PC-9 (cell line): ENCODE measurements at regions not wholly inside any gene's neighbourhood (a gene's known extent, or its start where the extent isn't known, plus 50 kb on each side); places are given as distances from the start of the nearest gene placed in this dataset.

Source experiments
- BruUV-seq: library from RNA; stranded (reverse); fragments of 400-500 nt; replicated peaks from 2 replicates; lab custom pipeline; 2021; lab: Mats Ljungman, UMichigan
- CTCF ChIA-PET: fragments of 300-600 bp; sonication (Branson Sonifier 250); formaldehyde crosslinking; loops from one replicate; lab custom pipeline; 2022; ENCODE audit warnings: antibody characterized with exemption; lab: Charles Lee
- POLR2A ChIA-PET: fragments of 300-600 bp; sonication (Branson Sonifier 250); formaldehyde crosslinking; loops from one replicate; lab custom pipeline; 2022; ENCODE audit warnings: antibody characterized with exemption; ENCODE audit not compliant: unreplicated experiment; lab: Charles Lee
- DNase-seq, 2 experiments: peaks; one replicate each; pipeline versions ENCODE4 v3.0.0 to v3.0.0-alpha.2; 2015 to 2022; ENCODE audit warnings: mixed read lengths in 1 of 2
- H2AFZ ChIP-seq: fragments of 200-600 bp; sonication (generic); 2 replicates; pipeline ENCODE4 v1.8.1; 2017; ENCODE audit warnings: antibody characterized with exemption
- H3F3A ChIP-seq: fragments of 200-600 bp; sonication (generic); 2 replicates; pipeline ENCODE4 v1.8.1; 2017; ENCODE audit warnings: antibody characterized with exemption, mild to moderate bottlenecking, low read depth; ENCODE audit not compliant: insufficient read depth
- H3K27ac ChIP-seq: fragments of 200-600 bp; sonication (generic); 2 replicates; pipeline ENCODE4 v1.6.1; 2016; ENCODE audit warnings: mixed run types
- H3K27me3 ChIP-seq: fragments of 200-600 bp; sonication (generic); 2 replicates; pipeline ENCODE4 v1.6.1; 2016; ENCODE audit warnings: low read depth, mixed run types; ENCODE audit not compliant: insufficient read depth
- H3K36me3 ChIP-seq: fragments of 200-600 bp; sonication (generic); 2 replicates; pipeline ENCODE4 v1.6.1; 2016; ENCODE audit warnings: low read depth, mixed run types
- H3K4me1 ChIP-seq: fragments of 200-600 bp; sonication (generic); replicated peaks from 2 replicates; pipeline ENCODE4 v1.6.1; 2016; ENCODE audit warnings: mixed run types; ENCODE audit not compliant: insufficient read depth
- H3K4me2 ChIP-seq: fragments of 200-600 bp; sonication (generic); 2 replicates; pipeline ENCODE4 v1.6.1; 2017; ENCODE audit warnings: mixed run types
- H3K4me3 ChIP-seq: fragments of 200-600 bp; sonication (generic); 2 replicates; pipeline ENCODE4 v1.6.1; 2016; ENCODE audit warnings: mixed run types
- H3K79me2 ChIP-seq: fragments of 200-600 bp; sonication (generic); 2 replicates; pipeline ENCODE4 v1.6.1; 2017; ENCODE audit warnings: low read depth, mixed run types
- H3K9me2 ChIP-seq: fragments of 200-600 bp; sonication (generic); 2 replicates; pipeline ENCODE4 v1.8.1; 2017; ENCODE audit warnings: mild to moderate bottlenecking; ENCODE audit not compliant: insufficient read depth
- H3K9me3 ChIP-seq: fragments of 200-600 bp; sonication (generic); 2 replicates; pipeline ENCODE4 v1.8.1; 2016; ENCODE audit warnings: low read depth; ENCODE audit not compliant: insufficient read depth
- H4K20me1 ChIP-seq: fragments of 200-600 bp; sonication (generic); 2 replicates; pipeline ENCODE4 v1.8.1; 2017; ENCODE audit not compliant: insufficient read depth
- EZH2 ChIP-seq: fragments of 200-600 bp; sonication (generic); IDR thresholded peaks from 2 replicates; pipeline ENCODE4 v1.8.0; 2017; ENCODE audit warnings: antibody characterized with exemption, low read depth
- intact Hi-C: fragments of 100-400 bp; cut with micrococcal nuclease; formaldehyde crosslinking; loops from one replicate; pipeline ENCODE4 v1.10.0; 2022; ENCODE audit not compliant: unreplicated experiment
- TF ChIP-seq, protein P1 (sequence below): fragments of 200-600 bp; sonication (generic); conservative IDR thresholded peaks from 2 replicates; pipeline ENCODE4 v1.6.1; 2017; ENCODE audit warnings: mixed run types, antibody characterized with exemption, mild to moderate bottlenecking, moderate library complexity

- H2AFZ ChIP-seq: no peak overlapping the region
- H3K9me3 ChIP-seq: no peaks in the 10 kb centered on the region
- DNase-seq: no peak
- no peak overlapping the region for H3K4me2 ChIP-seq
- no peaks in the 10 kb centered on the region for H3K27me3 ChIP-seq
- no peaks in the 10 kb centered on the region for H3F3A ChIP-seq
- H3K9me2 ChIP-seq: no peaks in the 10 kb centered on the region
- no peaks in the 10 kb centered on the region for H3K36me3 ChIP-seq
- CTCF ChIA-PET: no interaction called here
- no peak overlapping the region for H3K4me3 ChIP-seq
- no peaks in the 10 kb centered on the region for H3K79me2 ChIP-seq
- intact Hi-C loops: no loop called here
- H4K20me1 ChIP-seq: no peaks in the 10 kb centered on the region
- H3K4me1 ChIP-seq: peaks cover 5% of the 10 kb centered on the region; the same call in 1 of the 2 replicates
- POLR2A ChIA-PET: no interaction called here
- no TSS peak for BruUV-seq
- H3K27ac ChIP-seq: no peak overlapping the region
- no peak for TF ChIP-seq EZH2
- TF ChIP-seq, protein P1, sequence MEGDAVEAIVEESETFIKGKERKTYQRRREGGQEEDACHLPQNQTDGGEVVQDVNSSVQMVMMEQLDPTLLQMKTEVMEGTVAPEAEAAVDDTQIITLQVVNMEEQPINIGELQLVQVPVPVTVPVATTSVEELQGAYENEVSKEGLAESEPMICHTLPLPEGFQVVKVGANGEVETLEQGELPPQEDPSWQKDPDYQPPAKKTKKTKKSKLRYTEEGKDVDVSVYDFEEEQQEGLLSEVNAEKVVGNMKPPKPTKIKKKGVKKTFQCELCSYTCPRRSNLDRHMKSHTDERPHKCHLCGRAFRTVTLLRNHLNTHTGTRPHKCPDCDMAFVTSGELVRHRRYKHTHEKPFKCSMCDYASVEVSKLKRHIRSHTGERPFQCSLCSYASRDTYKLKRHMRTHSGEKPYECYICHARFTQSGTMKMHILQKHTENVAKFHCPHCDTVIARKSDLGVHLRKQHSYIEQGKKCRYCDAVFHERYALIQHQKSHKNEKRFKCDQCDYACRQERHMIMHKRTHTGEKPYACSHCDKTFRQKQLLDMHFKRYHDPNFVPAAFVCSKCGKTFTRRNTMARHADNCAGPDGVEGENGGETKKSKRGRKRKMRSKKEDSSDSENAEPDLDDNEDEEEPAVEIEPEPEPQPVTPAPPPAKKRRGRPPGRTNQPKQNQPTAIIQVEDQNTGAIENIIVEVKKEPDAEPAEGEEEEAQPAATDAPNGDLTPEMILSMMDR: no peak
Measured at GRCh38 chr13:105971312-105971711, 564.1 kb downstream of the EFNB2 start.

- H3F3A ChIP-seq: no peaks in the 10 kb centered on the region
- BruUV-seq: no TSS peak
- H3K36me3 ChIP-seq: no peaks in the 10 kb centered on the region
- H3K4me1 ChIP-seq: peaks cover 5% of the 10 kb centered on the region; the same call in 1 of the 2 replicates
- H3K9me3 ChIP-seq: no peaks in the 10 kb centered on the region
- H2AFZ ChIP-seq: peak overlapping the region; percentile 56; the same call in 1 of the 2 replicates
- H3K27me3 ChIP-seq: no peaks in the 10 kb centered on the region
- ChIA-PET CTCF (no interaction called here), POLR2A (no interaction called here)
- no peaks in the 10 kb centered on the region for H3K79me2 ChIP-seq
- H4K20me1 ChIP-seq: no peaks in the 10 kb centered on the region
- peak in 1 of 2 experiments; percentile 82 for DNase-seq
- no peak overlapping the region for H3K4me3 ChIP-seq
- no peaks in the 10 kb centered on the region for H3K9me2 ChIP-seq
- intact Hi-C loops: no loop called here
- TF ChIP-seq EZH2: no peak
- TF ChIP-seq, protein P1: no peak
- no peak overlapping the region for H3K27ac ChIP-seq
- no peak overlapping the region for H3K4me2 ChIP-seq
Measured at GRCh38 chr13:105969761-105970160, 565.7 kb downstream of the EFNB2 start.

GRCh38 chr13:105965910-105966309 is 569.6 kb downstream of the EFNB2 start:
- no peaks in the 10 kb centered on the region for H3K9me3 ChIP-seq
- BruUV-seq: no TSS peak
- no peaks in the 10 kb centered on the region for H3K79me2 ChIP-seq
- H3K27me3 ChIP-seq: no peaks in the 10 kb centered on the region
- no peak overlapping the region for H3K27ac ChIP-seq
- CTCF ChIA-PET: no interaction called here
- H3K9me2 ChIP-seq: no peaks in the 10 kb centered on the region
- peaks cover 5% of the 10 kb centered on the region; the same call in 1 of the 2 replicates for H3K4me1 ChIP-seq
- intact Hi-C loops: no loop called here
- no peak overlapping the region for H3K4me3 ChIP-seq
- no peaks in the 10 kb centered on the region for H3K36me3 ChIP-seq
- no peaks in the 10 kb centered on the region for H4K20me1 ChIP-seq
- TF ChIP-seq, protein P1: no peak
- no peak for TF ChIP-seq EZH2
- no peak overlapping the region for H2AFZ ChIP-seq
- POLR2A ChIA-PET: interaction anchor here (0.6 kb wide), 1 partner anchor 313 kb away, joined by 5 read pairs; no protein-coding TSS in a partner anchor
- H3K4me2 ChIP-seq: no peak overlapping the region
- no peak for DNase-seq
- no peaks in the 10 kb centered on the region for H3F3A ChIP-seq
